ENCODE measurements at regions not wholly inside any gene's neighbourhood (a gene's known extent, or its start where the extent isn't known, plus 50 kb on each side); places are given as distances from the start of the nearest gene placed in this dataset.

GRCh38 chr6:130670142-130670541 lies 157.1 kb upstream of the SMLR1 start:
- TF ChIP-seq POLR2A (IDR thresholded peaks at IDR 0.05) (no peak), CTCF (IDR thresholded peaks at IDR 0.05) (no peak), POLR2AphosphoS5 (IDR thresholded peaks at IDR 0.05) (no peak)

Measured in prostate gland (tissue), 2 donors.